Transverse colon (tissue), 4 donors: ENCODE measurements at regions not wholly inside any gene's neighbourhood (a gene's known extent, or its start where the extent isn't known, plus 50 kb on each side); places are given as distances from the start of the nearest gene placed in this dataset.

Source experiments
- DNase-seq: peaks from one replicate; pipeline ENCODE4 v3.0.0-alpha.2; 2019
- H3K27ac ChIP-seq, 4 donors: fragments of 200-600 bp; sonication (generic); 2 replicates each; pipeline ENCODE4 v1.5.1; 2016 to 2018; ENCODE audit warnings: inconsistent platforms in 4 of 4
- H3K27me3 ChIP-seq: fragments of 200-600 bp; sonication (generic); 2 replicates; pipeline ENCODE4 v1.5.1; 2017; ENCODE audit warnings: inconsistent platforms
- H3K36me3 ChIP-seq, 4 donors: fragments of 200-600 bp; sonication (generic); 2 replicates each; pipeline ENCODE4 v1.5.1; 2017 to 2019; ENCODE audit warnings: inconsistent platforms in 4 of 4
- H3K4me1 ChIP-seq, 4 donors: fragments of 200-600 bp; sonication (generic); 2 replicates each; pipeline ENCODE4 v1.5.1; 2017 to 2020; ENCODE audit warnings: inconsistent platforms in 4 of 4
- H3K4me3 ChIP-seq, 4 donors: fragments of 200-600 bp; sonication (generic); 1 replicate in 1 of 4; 2 replicates in 3 of 4; pipeline versions ENCODE4 v1.5.1 to v1.6.1; 2017 to 2019; ENCODE audit warnings: inconsistent platforms in 4 of 4
- H3K9me3 ChIP-seq, 2 donors: fragments of 200-600 bp; sonication (generic); 2 replicates each; pipeline ENCODE4 v1.5.1; 2017 to 2019; ENCODE audit warnings: inconsistent platforms in 2 of 2
- CTCF ChIP-seq, 5 experiments: fragments of 200-600 bp in 3 of 5; fragments of 450-650 bp in 2 of 5; sonication (generic) in 3 of 5; IDR thresholded peaks; 1 replicate in 2 of 5; 2 replicates in 3 of 5; pipeline ENCODE4 v1.5.1; 2016 to 2017; ENCODE audit warnings: antibody characterized with exemption in 5 of 5, inconsistent platforms in 3 of 5, mild to moderate bottlenecking in 2 of 5, moderate library complexity in 1 of 5
- EP300 ChIP-seq: sonication (generic); formaldehyde crosslinking; IDR thresholded peaks from one replicate; pipeline ENCODE4 v1.6.1; 2017; ENCODE audit warnings: antibody characterized with exemption, low read depth
- POLR2A ChIP-seq: fragments of 450-650 bp; IDR thresholded peaks from one replicate; pipeline ENCODE4 v1.6.1; 2016; ENCODE audit warnings: antibody characterized with exemption, mild to moderate bottlenecking, moderate library complexity
- POLR2AphosphoS5 ChIP-seq, 3 donors: sonication (generic); formaldehyde crosslinking; IDR thresholded peaks; one replicate each; pipeline ENCODE4 v1.6.1; 2016; ENCODE audit warnings: antibody characterized with exemption in 3 of 3
- WGBS, 2 donors: methylation state at CpG; one replicate each; pipeline ENCODE4 v1.1.5; 2018; ENCODE audit warnings: low coverage in 1 of 2; 5-methylcytosine and 5-hydroxymethylcytosine counted together
- in situ Hi-C, 4 donors: fragments of 200-750 bp; cut with MboI; loops; one replicate each; pipeline versions ENCODE4 v1.15.0 to v1.15.1; 2017; ENCODE audit warnings: low sequenced_read_pairs in 3 of 4, low pct_ligation_motif_present in 1 of 4, low pct_unique_long_range_greater_than_20kb in 1 of 4
- intact Hi-C: fragments of 100-400 bp; cut with DNase I; formaldehyde crosslinking; loops from one replicate; pipeline ENCODE4 v1.15.1; 2023; ENCODE audit warnings: low total_unique reads

- no peak for TF ChIP-seq POLR2A
- no peak for TF ChIP-seq POLR2AphosphoS5 (IDR thresholded peaks at IDR 0.05)
- TF ChIP-seq CTCF (IDR thresholded peaks at IDR 0.05): no peak
- no peak for TF ChIP-seq EP300
- no peaks in the 10 kb centered on the region for H3K9me3 ChIP-seq
- H3K4me1 ChIP-seq: no peaks in the 10 kb centered on the region
- no peak for DNase-seq
- intact Hi-C loops (no loop called here), in situ Hi-C loops (no loop called here)
- 79 to 80% methylated on average over 3 of the region's 3 CpGs for WGBS, 2 donors
- no peaks in the 10 kb centered on the region for H3K27me3 ChIP-seq
- H3K27ac ChIP-seq: no peak overlapping the region
- no peak overlapping the region for H3K4me3 ChIP-seq
- no peaks in the 10 kb centered on the region for H3K36me3 ChIP-seq
These were observed 721.9 kb upstream of the ACVR2A start for GRCh38 chr2:147122944-147123343.

GRCh38 chr2:147110962-147111361, 733.9 kb upstream of the ACVR2A start:
- WGBS, 2 donors: 80 to 81% methylated on average over 4 of the region's 4 CpGs
- in situ Hi-C loops: no loop called here
- no peaks in the 10 kb centered on the region for H3K27me3 ChIP-seq
- no peaks in the 10 kb centered on the region for H3K4me1 ChIP-seq
- no peaks in the 10 kb centered on the region for H3K36me3 ChIP-seq
- H3K4me3 ChIP-seq: no peak overlapping the region
- intact Hi-C loops: no loop called here
- no peak overlapping the region for H3K27ac ChIP-seq
- H3K9me3 ChIP-seq: no peaks in the 10 kb centered on the region
- no peak for DNase-seq
- no peak for TF ChIP-seq POLR2AphosphoS5 (IDR thresholded peaks at IDR 0.05)
- TF ChIP-seq POLR2A: no peak
- TF ChIP-seq CTCF (IDR thresholded peaks at IDR 0.05): no peak
- no peak for TF ChIP-seq EP300

- in situ Hi-C loops (no loop called here), intact Hi-C loops (no loop called here)
- DNase-seq: no peak
- H3K27me3 ChIP-seq: no peaks in the 10 kb centered on the region
- no peaks in the 10 kb centered on the region for H3K36me3 ChIP-seq
- TF ChIP-seq EP300: no peak
- no peak for TF ChIP-seq POLR2A
- no peak for TF ChIP-seq POLR2AphosphoS5 (IDR thresholded peaks at IDR 0.05)
- no peak for TF ChIP-seq CTCF (IDR thresholded peaks at IDR 0.05)
- 56 to 70% methylated on average over 2 to 4 of the region's 4 CpGs for WGBS, 2 donors
- H3K9me3 ChIP-seq: no peaks in the 10 kb centered on the region
- H3K4me3 ChIP-seq: no peak overlapping the region
- H3K27ac ChIP-seq: no peak overlapping the region
- no peaks in the 10 kb centered on the region for H3K4me1 ChIP-seq
These were observed 734.5 kb upstream of the ACVR2A start for GRCh38 chr2:147110317-147110716.

- Histone ChIP-seq H3K27me3 (no peaks in the 10 kb centered on the region), H3K4me1 (no peaks in the 10 kb centered on the region), H3K27ac (no peak overlapping the region), H3K4me3 (no peak overlapping the region), H3K9me3 (no peaks in the 10 kb centered on the region), H3K36me3 (no peaks in the 10 kb centered on the region)
- no peak for TF ChIP-seq CTCF (IDR thresholded peaks at IDR 0.05)
- DNase-seq: no peak
- in situ Hi-C loops: no loop called here
- intact Hi-C loops: no loop called here
- WGBS, 2 donors: 52 to 80% methylated on average over 2 of the region's 2 CpGs
These were observed 735.5 kb upstream of the ACVR2A start for GRCh38 chr2:147109291-147109690.
